HL-60 (cell line): ENCODE measurements at regions not wholly inside any gene's neighbourhood (a gene's known extent, or its start where the extent isn't known, plus 50 kb on each side); places are given as distances from the start of the nearest gene placed in this dataset.

Source experiments
- DNase-seq, 2 experiments: peaks; one replicate each; pipeline ENCODE4 v3.0.0-alpha.2; 2010 to 2020; ENCODE audit warnings: low read depth in 1 of 2, low spot score in 1 of 2
- H3K27ac ChIP-seq: fragments of 250-450 bp; sonication (Bioruptor Pico); replicated peaks from 2 replicates; pipeline ENCODE4 v1.5.1; 2020; ENCODE audit warnings: mild to moderate bottlenecking, moderate library complexity
- H3K27me3 ChIP-seq: fragments of 250-450 bp; sonication (Bioruptor Pico); 2 replicates; pipeline ENCODE4 v1.5.1; 2021; ENCODE audit warnings: mild to moderate bottlenecking, moderate library complexity; ENCODE audit not compliant: insufficient read depth, poor library complexity, severe bottlenecking
- H3K4me3 ChIP-seq: replicated peaks from 2 replicates; pipeline ENCODE4 v1.5.1; 2011; ENCODE audit warnings: mild to moderate bottlenecking, control low read depth, low read length; ENCODE audit not compliant: insufficient read depth
- CTCF ChIP-seq: IDR thresholded peaks from one replicate; pipeline ENCODE4 v1.5.1; 2011; ENCODE audit warnings: low read length, control low read depth, inconsistent platforms; ENCODE audit not compliant: insufficient read depth
- GABPA ChIP-seq: IDR thresholded peaks from 2 replicates; pipeline ENCODE4 v1.6.1; 2012; ENCODE audit warnings: low read depth
- POLR2AphosphoS5 ChIP-seq: IDR thresholded peaks from 2 replicates; pipeline ENCODE4 v1.6.1; 2012; ENCODE audit warnings: low read depth
- SPI1 ChIP-seq: IDR thresholded peaks from 2 replicates; pipeline ENCODE4 v1.6.1; 2012; ENCODE audit warnings: low read depth, mild to moderate bottlenecking, borderline replicate concordance
- TF ChIP-seq, protein P1 (sequence below): IDR thresholded peaks from 2 replicates; pipeline ENCODE4 v1.6.1; 2012; ENCODE audit warnings: low read depth; ENCODE audit not compliant: insufficient replicate concordance

DNA sequence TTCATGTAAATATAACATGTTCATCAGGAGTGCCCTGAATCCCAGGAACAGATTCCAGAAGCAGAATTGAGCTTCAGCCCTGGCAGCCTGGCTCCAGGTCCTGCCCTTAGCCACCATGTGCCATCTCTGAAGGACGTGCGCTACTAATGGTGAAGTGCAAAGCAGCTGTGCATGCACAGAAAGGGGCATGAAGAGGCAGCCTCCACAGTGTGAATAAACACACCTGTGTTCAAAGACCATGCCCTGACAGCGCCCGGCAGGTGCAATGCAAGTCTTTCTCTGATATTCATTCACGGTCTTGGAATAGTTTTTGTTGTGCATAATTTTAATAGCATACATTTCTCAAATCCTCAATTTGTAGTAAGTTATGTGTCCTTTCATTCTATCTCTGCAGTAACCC, 250.4 kb upstream of the TCERG1L start:
- no peak for DNase-seq
- H3K27me3 ChIP-seq, result no peaks in the 10 kb centered on the region
- TF ChIP-seq CTCF (no peak), SPI1 (no peak), POLR2AphosphoS5 (no peak), GABPA (no peak)
- TF ChIP-seq, protein P1, sequence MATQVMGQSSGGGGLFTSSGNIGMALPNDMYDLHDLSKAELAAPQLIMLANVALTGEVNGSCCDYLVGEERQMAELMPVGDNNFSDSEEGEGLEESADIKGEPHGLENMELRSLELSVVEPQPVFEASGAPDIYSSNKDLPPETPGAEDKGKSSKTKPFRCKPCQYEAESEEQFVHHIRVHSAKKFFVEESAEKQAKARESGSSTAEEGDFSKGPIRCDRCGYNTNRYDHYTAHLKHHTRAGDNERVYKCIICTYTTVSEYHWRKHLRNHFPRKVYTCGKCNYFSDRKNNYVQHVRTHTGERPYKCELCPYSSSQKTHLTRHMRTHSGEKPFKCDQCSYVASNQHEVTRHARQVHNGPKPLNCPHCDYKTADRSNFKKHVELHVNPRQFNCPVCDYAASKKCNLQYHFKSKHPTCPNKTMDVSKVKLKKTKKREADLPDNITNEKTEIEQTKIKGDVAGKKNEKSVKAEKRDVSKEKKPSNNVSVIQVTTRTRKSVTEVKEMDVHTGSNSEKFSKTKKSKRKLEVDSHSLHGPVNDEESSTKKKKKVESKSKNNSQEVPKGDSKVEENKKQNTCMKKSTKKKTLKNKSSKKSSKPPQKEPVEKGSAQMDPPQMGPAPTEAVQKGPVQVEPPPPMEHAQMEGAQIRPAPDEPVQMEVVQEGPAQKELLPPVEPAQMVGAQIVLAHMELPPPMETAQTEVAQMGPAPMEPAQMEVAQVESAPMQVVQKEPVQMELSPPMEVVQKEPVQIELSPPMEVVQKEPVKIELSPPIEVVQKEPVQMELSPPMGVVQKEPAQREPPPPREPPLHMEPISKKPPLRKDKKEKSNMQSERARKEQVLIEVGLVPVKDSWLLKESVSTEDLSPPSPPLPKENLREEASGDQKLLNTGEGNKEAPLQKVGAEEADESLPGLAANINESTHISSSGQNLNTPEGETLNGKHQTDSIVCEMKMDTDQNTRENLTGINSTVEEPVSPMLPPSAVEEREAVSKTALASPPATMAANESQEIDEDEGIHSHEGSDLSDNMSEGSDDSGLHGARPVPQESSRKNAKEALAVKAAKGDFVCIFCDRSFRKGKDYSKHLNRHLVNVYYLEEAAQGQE, result no peak
- H3K27ac ChIP-seq, result no peak overlapping the region
- no peak overlapping the region for H3K4me3 ChIP-seq

- TF ChIP-seq SPI1, result no peak
- no peak for TF ChIP-seq POLR2AphosphoS5
- no peak for TF ChIP-seq CTCF
- TF ChIP-seq, protein P1, result no peak
- TF ChIP-seq GABPA, result no peak
- no peak for DNase-seq
- Histone ChIP-seq H3K27me3 (no peaks in the 10 kb centered on the region), H3K27ac (no peak overlapping the region), H3K4me3 (no peak overlapping the region)
Measured at GRCh38 chr10:131563411-131563810, 251.9 kb upstream of the TCERG1L start.

GRCh38 chr10:131567279-131568162, 256.0 kb upstream of the TCERG1L start:
- Histone ChIP-seq H3K27me3 (no peaks in the 10 kb centered on the region), H3K4me3 (no peak overlapping the region), H3K27ac (no peak overlapping the region)
- no peak for DNase-seq
- TF ChIP-seq, protein P1, result no peak
